GM18499 (cell line): ENCODE measurements at regions not wholly inside any gene's neighbourhood (a gene's known extent, or its start where the extent isn't known, plus 50 kb on each side); places are given as distances from the start of the nearest gene placed in this dataset.
"Not testable (repeated sequence)": the region's sequence is repeated elsewhere in the genome, so short reads cannot be mapped to it uniquely, and the experiment has no call there.

Source experiments
- ATAC-seq: cut with Tn5 transposase; IDR thresholded peaks from one replicate; pipeline ENCODE4 v1.9.1; 2021; ENCODE audit warnings: moderate number of reproducible peaks; ENCODE audit not compliant: insufficient read depth, unreplicated experiment

GRCh38 chr4:107332656-107333055 is 296.5 kb upstream of the DKK2 start:
- not testable (repeated sequence) for ATAC-seq

GRCh38 chr4:107330916-107331315 is 294.8 kb upstream of the DKK2 start:
- ATAC-seq: no peak

GRCh38 chr4:107319386-107319785 is 283.3 kb upstream of the DKK2 start:
- ATAC-seq: no peak

- no peak for ATAC-seq
Observed at GRCh38 chr4:107318078-107318477, 282.0 kb upstream of the DKK2 start.

GRCh38 chr4:107317611-107318010 is 281.5 kb upstream of the DKK2 start:
- ATAC-seq: no peak

GRCh38 chr4:107315584-107315983 is 279.5 kb upstream of the DKK2 start:
- ATAC-seq: no peak

- no peak for ATAC-seq
Observed at GRCh38 chr4:107314156-107314555, 278.0 kb upstream of the DKK2 start.

GRCh38 chr4:107312366-107312765 is 276.3 kb upstream of the DKK2 start:
- no peak for ATAC-seq

DNA sequence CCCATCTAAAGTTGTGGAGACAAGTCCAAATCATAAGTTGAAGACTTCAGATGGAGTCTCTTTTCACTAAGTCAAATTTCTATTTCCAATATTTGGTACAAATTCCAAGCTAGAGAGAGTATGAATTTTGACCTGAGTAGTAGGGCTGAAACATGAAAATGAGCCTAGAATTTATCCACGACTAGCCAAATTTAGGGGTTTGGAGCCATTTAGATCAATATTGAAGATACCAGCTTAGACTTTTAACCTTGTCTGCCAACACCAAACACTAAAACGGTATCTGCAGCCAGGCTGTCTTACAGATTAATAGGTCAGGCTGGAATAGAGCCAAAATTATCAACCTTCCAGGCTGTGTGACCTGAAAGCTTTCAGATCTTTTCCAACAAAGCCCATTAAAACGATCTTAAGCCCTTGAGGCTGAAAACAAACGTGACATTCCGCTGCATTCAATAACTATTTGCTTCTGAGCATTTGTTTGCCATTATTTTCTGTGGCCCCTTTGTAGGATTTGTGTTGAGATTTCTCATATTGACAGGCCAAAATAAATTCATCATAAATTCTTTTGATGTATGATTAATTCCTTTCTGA is 268.7 kb upstream of the DKK2 start:
- ATAC-seq: no peak

GRCh38 chr4:107299646-107300045 is 263.5 kb upstream of the DKK2 start:
- ATAC-seq: no peak

- ATAC-seq: no peak
Observed at GRCh38 chr4:107292979-107293378, 256.9 kb upstream of the DKK2 start.

DNA sequence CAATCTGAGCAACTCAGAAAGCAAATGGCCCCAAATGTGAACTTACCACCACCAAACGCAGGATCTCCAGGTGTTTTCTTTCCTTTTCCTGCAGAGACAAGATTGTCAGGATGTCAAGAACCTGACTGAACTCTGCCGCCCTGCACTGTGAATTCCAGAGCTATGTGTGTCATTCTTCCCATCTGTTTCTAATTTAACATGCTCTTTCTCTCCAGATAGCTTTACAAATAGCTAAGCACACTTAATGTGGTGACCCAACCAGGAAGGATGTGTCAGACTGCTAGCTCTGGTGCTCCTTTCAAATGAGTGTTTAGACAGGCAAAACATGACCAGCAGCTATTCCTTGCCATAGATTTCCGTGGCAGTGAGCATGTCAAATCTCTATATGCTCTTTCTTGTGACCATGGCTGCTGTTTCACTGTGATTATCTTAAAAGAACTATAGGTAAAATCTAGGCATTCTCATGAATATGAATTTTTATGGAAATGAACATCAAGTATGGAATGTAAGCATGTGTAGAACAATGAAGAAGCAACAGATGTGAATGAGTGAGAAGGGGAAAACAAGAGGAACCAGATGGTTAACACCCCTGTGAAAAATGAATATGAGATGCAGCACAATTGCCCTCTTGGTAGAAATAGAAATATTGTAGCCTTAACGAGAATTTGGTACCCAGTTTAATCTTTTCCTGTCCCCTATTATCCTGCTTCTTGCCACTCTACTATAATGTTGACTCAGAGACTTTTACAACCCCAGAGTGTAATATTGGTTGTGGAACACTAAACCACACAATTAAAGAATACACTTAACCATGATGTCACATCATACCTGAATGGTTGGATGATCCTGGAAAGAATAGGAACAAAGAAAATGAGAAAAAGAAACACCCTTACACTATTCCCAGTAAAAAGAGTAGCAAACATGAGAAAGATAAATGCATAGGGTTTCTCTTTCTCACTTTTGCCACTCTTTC is 247.8 kb upstream of the DKK2 start:
- no peak for ATAC-seq

DNA sequence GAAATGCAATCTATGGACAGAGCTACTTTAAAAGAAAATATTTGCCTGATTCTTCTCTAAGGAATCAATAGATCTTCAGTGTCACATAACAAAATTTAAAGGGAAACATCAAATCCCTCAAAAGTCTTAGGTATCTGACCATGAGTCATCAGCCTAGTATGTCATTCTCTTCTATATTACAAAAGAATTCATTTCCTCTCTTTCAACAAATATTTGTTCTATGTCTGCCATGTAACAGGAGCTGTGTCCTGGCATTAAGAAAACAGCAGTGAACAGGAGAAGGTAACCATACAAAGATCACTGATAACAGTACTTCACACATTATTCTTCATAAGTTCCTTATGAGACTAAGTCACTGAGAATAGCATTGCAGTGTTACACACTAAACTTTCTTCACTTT is 243.6 kb upstream of the DKK2 start:
- ATAC-seq: no peak

DNA sequence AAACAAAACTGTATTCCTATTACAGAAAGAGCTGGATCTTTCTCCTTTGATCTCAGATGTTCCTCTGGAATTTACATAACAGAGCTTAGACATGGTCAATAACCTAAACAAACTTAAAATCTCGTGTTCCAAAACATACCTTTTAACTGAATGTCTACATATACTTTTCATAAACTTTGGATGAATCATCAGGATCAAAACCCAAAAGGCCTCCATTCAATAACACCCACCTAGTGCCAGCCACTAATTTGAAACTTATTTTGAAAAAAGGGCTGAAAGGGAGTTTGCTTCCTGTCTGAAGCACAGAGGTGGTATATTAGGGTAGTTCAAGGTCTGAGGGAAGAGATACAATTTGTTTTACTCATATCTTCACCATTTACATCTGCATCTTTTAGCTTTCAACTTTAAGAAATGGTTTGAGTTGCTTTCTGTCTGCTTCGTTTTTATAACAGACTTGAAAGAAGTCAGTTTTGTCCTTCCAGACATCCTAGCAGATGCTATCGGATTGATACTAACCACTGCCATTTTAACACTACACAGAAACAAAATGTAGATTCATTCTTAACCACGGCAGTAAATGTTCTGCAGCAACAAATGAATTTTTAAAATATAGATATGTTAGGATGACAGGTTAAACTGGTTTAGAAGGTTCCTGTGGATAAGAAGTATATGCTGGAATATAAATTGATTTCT is 242.8 kb upstream of the DKK2 start:
- ATAC-seq: no peak

DNA sequence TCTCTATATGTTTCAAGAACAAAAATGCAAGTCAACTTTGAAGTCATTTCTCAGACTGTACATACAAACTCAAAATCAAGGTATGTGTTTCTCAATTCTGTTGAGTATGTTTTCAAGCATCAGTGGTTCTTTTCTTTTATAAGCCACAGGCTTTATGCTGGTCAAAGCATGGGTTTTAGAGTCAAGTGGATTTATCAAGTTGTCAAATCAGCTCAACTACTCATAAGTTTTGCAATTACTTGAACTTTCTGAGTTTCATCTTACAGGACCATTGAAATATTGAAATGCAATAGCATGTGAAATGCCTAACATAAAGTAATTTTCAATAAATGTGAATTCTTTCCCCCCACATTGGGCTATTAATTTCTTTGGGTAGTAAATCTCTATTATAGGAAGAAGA is 239.9 kb upstream of the DKK2 start:
- no peak for ATAC-seq

DNA sequence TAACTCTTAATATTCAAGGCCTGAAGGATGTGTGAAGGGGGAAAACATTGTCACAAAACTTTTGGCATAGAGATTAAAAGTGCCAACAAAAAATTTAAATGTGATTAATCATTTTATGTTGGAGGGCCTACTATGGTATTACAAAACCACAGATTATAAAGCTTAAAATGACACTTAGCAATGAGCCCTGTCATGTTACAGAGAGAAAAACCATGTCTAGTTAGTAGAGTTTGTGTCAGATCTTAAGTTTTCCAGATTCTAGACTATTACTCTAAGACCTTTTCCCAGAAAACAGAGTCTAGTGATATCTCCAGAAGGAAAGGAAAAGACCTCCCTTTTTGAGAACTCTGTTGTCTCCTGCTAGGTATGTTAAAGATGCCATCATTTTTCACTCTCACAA is 239.1 kb upstream of the DKK2 start:
- ATAC-seq: no peak

DNA sequence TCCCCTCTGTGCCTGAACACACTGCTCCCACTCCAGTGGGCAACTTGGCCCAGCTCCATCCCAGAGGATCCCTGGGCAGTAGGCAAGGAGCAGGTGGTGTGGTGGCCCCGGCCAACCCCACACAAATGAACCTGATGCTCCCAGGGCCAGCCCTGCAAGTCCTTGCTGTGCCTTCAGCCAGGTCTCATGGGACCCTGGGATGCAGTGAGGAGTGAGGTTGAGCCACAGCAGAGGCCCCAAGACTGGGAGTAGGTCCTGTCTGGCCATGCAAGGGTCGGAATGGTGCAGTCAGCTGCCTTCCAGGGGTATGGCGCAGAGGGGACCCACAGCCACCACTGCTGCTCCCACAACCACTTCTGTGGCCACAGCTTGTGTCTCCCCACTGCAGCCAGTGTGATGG is 234.5 kb upstream of the DKK2 start:
- ATAC-seq: no peak

DNA sequence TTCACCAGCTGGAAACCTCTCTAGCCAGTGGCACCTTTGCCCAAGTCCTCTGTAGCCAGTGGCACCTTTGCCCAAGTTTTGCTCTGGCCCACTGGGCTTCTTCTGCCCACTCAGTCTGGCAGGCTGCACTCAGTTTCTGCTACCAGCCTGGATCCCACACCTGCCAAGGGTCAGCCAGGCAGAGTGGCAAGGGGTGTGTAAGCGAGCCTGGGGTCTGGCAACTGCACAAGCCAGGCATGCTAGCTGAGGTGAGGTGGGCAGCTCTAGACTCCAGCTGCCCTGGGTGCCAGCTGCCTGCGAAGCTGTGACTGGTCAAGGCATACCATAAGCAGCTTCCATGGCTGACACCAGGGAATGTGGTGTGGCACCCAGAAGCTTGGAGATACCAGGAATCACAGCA is 233.1 kb upstream of the DKK2 start:
- ATAC-seq: no peak

- no peak for ATAC-seq
Observed at GRCh38 chr4:107265859-107266258, 229.7 kb upstream of the DKK2 start.

GRCh38 chr4:107261241-107261874 is 225.2 kb upstream of the DKK2 start:
- no peak for ATAC-seq

GRCh38 chr4:107258359-107258758 is 222.2 kb upstream of the DKK2 start:
- no peak for ATAC-seq
